D721Med (cell line): ENCODE measurements at regions not wholly inside any gene's neighbourhood (a gene's known extent, or its start where the extent isn't known, plus 50 kb on each side); places are given as distances from the start of the nearest gene placed in this dataset.
"Not testable (repeated sequence)": the region's sequence is repeated elsewhere in the genome, so short reads cannot be mapped to it uniquely, and the experiment has no call there.

Experiments used
- DNase-seq: peaks from one replicate; pipeline ENCODE4 v3.0.0; 2011; ENCODE audit warnings: low spot score; ENCODE audit not compliant: insufficient read length
- FAIRE-seq: peaks from 2 replicates; lab custom pipeline; 2011; peaks lifted over from hg19 to GRCh38; lab: Jason Lieb, UNC
- TF ChIP-seq, protein P1 (sequence below): IDR thresholded peaks from 2 replicates; pipeline ENCODE4 v1.5.1; 2012; ENCODE audit warnings: mild to moderate bottlenecking, control low read depth; ENCODE audit not compliant: insufficient read depth; ENCODE audit errors: missing control alignments

DNA sequence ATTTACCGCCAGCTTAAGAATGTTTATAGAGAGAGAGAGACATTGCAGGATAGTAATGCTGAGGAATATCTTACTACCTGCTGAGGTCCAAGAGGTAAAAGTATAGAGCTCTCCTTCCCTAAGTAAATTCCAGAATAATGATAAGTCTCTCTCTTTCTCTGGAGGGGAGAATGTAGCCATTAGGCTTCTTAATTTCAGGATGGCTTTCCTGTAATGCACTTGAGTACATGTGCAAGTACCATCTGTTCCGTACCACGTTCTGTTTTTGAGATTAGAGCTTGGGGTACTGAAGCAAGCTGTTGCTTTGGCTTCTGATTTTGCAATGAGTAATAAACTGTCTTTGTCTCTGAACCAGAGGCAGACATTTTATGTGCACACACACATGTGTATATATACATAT lies 1314.0 kb downstream of the JRKL start:
- TF ChIP-seq, protein P1, sequence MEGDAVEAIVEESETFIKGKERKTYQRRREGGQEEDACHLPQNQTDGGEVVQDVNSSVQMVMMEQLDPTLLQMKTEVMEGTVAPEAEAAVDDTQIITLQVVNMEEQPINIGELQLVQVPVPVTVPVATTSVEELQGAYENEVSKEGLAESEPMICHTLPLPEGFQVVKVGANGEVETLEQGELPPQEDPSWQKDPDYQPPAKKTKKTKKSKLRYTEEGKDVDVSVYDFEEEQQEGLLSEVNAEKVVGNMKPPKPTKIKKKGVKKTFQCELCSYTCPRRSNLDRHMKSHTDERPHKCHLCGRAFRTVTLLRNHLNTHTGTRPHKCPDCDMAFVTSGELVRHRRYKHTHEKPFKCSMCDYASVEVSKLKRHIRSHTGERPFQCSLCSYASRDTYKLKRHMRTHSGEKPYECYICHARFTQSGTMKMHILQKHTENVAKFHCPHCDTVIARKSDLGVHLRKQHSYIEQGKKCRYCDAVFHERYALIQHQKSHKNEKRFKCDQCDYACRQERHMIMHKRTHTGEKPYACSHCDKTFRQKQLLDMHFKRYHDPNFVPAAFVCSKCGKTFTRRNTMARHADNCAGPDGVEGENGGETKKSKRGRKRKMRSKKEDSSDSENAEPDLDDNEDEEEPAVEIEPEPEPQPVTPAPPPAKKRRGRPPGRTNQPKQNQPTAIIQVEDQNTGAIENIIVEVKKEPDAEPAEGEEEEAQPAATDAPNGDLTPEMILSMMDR, result no peak
- FAIRE-seq, result peak; percentile 55
- DNase-seq, result no peak

GRCh38 chr11:97705441-97705840 lies 1315.3 kb upstream of the CNTN5 start:
- FAIRE-seq, DNase-seq: not testable (repeated sequence)

- TF ChIP-seq, protein P1, result no peak
- DNase-seq (no peak), FAIRE-seq (no peak)
Measured at GRCh38 chr11:97717922-97718321, 1302.8 kb upstream of the CNTN5 start.

DNA sequence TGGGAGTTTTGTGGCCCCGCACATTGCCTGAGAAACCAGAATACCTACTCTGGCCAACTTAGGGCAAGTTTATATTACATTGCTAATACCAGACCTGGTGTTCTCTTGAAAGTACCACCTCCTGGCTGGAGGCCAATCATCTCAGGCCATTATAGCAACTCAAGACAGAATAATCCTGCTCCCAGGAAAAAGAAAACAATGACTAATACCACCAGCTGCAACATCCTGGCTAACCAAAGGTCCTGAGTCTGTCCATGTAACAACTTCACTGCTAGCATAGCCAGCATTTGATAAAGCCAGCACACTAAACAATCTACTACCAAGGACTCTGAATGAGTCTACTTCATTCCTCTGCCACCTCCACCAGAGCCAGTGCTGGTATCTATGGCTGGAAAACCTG lies 1298.7 kb upstream of the CNTN5 start:
- DNase-seq (no peak), FAIRE-seq (no peak)
- TF ChIP-seq, protein P1, result no peak

DNA sequence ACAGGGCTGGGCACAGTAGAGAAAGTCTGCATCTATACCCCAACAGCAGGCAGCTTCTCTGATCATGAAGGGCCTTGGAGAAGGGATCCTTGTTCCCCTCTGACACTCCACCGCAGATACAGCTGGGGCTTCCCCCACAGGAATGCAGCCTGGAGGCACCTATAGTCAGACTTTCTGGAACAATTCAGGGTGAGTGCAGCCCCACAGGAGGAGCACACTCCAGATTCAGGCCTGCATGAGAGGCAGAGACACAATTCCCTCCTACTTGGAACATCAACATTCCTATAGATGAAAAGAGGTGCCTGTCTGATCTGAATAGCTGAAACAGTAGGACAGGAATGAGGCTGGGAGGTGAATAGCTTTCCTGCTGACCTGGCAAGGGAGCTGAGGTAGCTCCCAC lies 1298.0 kb upstream of the CNTN5 start:
- DNase-seq, result no peak

GRCh38 chr11:97729546-97730272 lies 1291.0 kb upstream of the CNTN5 start:
- FAIRE-seq (no peak), DNase-seq (no peak)
- TF ChIP-seq, protein P1, result no peak

More for the DNA sequence above, 1298.0 kb upstream of the CNTN5 start:
- TF ChIP-seq, protein P1, result no peak
- no peak for FAIRE-seq

DNA sequence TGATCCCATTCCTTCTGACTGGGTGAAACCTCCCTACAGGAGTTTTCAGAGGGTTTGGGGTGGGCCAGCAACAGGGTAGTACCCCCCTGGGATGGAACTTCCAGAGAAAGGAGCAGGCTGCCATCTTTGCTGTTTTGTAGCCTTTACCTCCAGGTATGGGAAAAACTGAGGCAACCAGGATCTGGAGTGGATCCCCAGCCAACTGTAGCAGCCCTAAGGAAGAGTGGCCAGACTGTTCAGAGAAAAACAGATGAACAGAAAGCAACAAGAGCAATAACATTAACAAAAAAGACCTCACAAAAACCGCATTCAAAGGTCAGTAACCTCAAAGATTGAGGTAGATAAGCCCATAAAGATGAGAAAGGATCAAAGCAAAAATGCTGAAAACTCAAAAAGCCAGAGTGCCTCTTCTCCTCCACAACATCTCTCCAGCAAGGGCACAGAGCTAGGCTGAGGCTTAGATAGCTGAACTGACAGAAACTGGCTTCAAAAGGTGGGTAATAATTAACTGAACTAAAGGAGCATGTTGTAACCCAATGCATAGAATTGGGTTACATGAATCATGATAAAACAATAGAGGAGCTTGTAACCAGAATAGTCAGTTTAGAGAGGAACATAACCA lies 1288.6 kb upstream of the CNTN5 start:
- no peak for FAIRE-seq
- TF ChIP-seq, protein P1, result no peak

More for the DNA sequence above, 1288.6 kb upstream of the CNTN5 start:
- no peak for DNase-seq
